Panc1 (cell line): ENCODE measurements at regions not wholly inside any gene's neighbourhood (a gene's known extent, or its start where the extent isn't known, plus 50 kb on each side); places are given as distances from the start of the nearest gene placed in this dataset.

Experiments
- SIN3A ChIP-seq: IDR thresholded peaks from 2 replicates; pipeline ENCODE4 v1.6.1; 2012; ENCODE audit warnings: low read depth, mild to moderate bottlenecking, low read length, moderate library complexity, borderline replicate concordance; ENCODE audit not compliant: insufficient read depth
- TF ChIP-seq, protein P1 (sequence below): fragments of 450-650 bp; IDR thresholded peaks from 2 replicates; pipeline ENCODE4 v1.5.1; 2017; ENCODE audit warnings: mild to moderate bottlenecking

DNA sequence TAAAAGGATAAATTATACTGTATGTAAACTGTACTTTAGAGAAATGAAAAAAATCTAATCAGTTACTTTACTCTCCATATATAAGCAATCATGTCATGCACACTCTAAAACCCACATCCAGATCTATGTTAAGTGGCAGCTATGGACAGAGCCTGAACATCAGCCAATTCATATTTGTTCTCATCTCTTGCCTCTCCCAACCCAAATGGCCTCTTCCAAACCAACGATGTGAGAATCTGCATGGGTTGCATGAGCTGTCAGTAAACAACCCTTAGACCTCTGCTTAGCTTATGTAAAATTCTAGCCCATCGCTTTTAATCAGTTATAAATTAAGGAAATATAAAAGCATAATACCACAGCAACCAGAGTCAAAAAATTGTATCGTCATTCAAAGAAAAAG, 288.7 kb upstream of the INTU start:
- TF ChIP-seq, protein P1, sequence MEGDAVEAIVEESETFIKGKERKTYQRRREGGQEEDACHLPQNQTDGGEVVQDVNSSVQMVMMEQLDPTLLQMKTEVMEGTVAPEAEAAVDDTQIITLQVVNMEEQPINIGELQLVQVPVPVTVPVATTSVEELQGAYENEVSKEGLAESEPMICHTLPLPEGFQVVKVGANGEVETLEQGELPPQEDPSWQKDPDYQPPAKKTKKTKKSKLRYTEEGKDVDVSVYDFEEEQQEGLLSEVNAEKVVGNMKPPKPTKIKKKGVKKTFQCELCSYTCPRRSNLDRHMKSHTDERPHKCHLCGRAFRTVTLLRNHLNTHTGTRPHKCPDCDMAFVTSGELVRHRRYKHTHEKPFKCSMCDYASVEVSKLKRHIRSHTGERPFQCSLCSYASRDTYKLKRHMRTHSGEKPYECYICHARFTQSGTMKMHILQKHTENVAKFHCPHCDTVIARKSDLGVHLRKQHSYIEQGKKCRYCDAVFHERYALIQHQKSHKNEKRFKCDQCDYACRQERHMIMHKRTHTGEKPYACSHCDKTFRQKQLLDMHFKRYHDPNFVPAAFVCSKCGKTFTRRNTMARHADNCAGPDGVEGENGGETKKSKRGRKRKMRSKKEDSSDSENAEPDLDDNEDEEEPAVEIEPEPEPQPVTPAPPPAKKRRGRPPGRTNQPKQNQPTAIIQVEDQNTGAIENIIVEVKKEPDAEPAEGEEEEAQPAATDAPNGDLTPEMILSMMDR: no peak
- TF ChIP-seq SIN3A: no peak
